Liver (tissue), 3 donors: ENCODE measurements at regions not wholly inside any gene's neighbourhood (a gene's known extent, or its start where the extent isn't known, plus 50 kb on each side); places are given as distances from the start of the nearest gene placed in this dataset.
"Not testable (repeated sequence)": the region's sequence is repeated elsewhere in the genome, so short reads cannot be mapped to it uniquely, and the experiment has no call there.

ENCODE experiments used
- CTCF ChIP-seq: fragments of 150-350 bp; IDR thresholded peaks from 2 replicates; pipeline ENCODE4 v1.5.1; 2017; ENCODE audit warnings: improper control_type of control experiment, low read depth, low read length; ENCODE audit not compliant: missing input control
- JUND ChIP-seq, 2 donors: IDR thresholded peaks; 2 replicates each; pipeline ENCODE4 v1.6.1; 2016; ENCODE audit warnings: antibody characterized with exemption in 2 of 2
- MAX ChIP-seq: IDR thresholded peaks from 2 replicates; pipeline ENCODE4 v1.6.1; 2016; ENCODE audit warnings: antibody characterized with exemption
- RAD21 ChIP-seq, 2 donors: IDR thresholded peaks; 2 replicates each; pipeline ENCODE4 v1.6.1; 2016; ENCODE audit warnings: antibody characterized with exemption in 2 of 2, mild to moderate bottlenecking in 2 of 2
- RXRA ChIP-seq, 2 donors: IDR thresholded peaks; 2 replicates each; pipeline ENCODE4 v1.6.1; 2017 to 2018; ENCODE audit warnings: antibody characterized with exemption in 2 of 2, mild to moderate bottlenecking in 1 of 2
- donor health status: healthy.
- donor health status: healthy.

- TF ChIP-seq CTCF; RXRA (IDR thresholded peaks at IDR 0.05); MAX; RAD21 (IDR thresholded peaks at IDR 0.05); JUND (IDR thresholded peaks at IDR 0.05): not testable (repeated sequence)
Observed at GRCh38 chr4:18107848-18108528, 86.4 kb upstream of the LCORL start.
